GF-D8 (cell line): ENCODE measurements at regions not wholly inside any gene's neighbourhood (a gene's known extent, or its start where the extent isn't known, plus 50 kb on each side); places are given as distances from the start of the nearest gene placed in this dataset.

Source experiments
- DNase-seq: peaks from one replicate; lab custom pipeline; 2025; lab: John Stamatoyannopoulos, UW

DNA sequence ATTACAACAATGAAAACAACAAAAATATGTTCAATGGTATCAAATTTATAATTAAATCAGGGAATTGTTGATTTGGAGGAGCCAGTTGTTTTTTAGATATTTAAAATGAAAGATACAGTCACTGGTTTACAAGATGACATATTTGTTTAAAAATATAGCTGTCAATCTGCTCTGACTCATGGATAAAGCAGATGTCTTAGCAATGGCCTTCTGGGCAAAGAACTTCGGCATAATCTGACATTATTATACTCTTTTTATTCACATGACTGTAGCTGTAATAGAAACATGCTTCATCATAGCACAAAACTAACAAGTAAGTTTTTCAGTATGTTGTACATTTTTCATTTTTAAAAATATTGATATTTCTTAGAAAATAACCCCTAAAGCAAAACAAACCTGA is 267.4 kb downstream of the CENPW start:
- DNase-seq, result no peak

DNA sequence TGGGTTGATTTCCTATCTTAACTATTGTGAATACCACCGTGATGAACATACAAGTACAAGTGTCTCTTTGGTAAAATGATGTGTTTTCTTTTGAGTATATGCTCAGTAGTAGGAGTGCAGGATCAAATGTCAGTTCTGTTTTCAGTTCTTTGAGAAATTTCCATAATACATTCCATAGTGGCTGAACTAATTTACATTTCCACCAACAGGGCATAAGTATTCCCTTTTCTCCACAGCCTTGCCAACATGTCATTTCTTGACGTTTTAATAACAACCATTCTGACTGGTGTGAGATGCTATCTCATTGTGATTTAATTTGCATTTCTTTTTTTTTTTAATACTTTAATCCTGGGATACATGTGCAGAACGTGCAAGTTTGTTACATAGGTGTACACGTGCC is 268.8 kb downstream of the CENPW start:
- no peak for DNase-seq

- DNase-seq, result no peak
These were observed 275.0 kb downstream of the CENPW start for GRCh38 chr6:126614642-126615504.

DNA sequence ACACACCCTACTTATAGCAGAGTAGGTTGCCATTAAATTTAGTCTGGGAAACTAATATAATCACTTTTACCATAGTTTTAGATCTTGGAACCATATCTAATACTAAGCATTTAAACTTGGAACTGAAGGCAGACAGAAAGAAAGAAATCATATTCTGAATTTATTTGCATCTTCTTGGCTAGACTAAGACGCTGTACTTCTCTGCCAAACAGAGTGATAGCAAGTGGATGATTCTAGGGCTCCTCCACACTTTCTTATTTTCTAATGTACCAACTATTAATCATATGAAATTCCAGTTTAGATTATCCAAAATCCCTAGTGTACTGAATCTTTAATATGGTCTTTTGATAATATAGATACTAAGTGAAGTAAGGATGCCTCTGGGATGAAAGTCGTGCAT is 277.0 kb downstream of the CENPW start:
- no peak for DNase-seq

DNA sequence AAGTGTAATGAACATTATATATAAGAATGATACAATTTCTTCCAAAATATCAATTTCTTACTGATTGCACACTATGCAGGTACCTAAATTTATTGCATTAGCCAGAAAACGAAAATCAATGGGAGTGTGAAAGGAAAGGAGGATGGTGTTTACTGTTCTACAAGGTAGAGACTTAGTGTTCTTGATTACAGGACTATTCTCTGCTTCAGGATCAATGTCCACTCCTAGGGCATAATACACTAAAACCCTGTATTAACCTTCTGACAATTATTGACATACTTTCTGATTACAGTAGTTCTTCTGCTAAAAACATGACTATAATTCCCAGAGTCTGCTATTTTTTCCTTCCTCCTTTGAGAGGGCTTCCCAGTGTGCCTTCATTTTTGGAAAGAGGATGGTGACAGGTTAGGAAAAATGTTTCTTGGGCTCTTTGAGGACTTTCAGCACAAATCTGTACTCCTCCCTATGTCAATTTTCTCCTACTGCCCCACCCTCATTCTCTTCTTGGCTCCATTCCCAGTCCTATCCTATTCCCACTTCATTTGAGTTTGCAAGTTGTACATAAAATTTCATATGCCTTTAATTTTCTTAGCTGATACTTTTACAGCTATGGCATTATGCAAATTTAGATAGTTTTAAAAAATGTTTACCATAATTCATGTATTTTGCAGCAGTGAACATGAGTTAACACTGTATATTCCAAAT is 278.9 kb downstream of the CENPW start:
- DNase-seq, result no peak

DNA sequence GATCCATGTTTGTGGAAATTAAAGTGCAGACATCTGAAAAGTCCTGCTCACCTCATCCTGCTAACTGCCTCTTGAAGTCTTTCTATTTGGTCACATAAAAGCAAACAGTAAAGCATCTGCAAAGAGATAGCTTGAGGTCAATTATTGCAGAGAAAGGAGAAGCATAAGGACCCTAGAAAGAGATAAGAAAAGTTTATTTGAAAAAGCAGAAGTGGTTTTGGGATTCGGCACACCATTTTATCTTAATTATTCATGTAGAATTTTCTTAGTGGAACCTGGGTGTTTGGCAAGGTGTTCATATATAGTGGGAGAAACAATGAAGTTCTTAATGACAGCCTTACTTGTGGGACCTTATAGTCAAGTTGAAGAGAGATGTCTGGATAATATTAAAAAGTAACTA is 280.8 kb downstream of the CENPW start:
- DNase-seq, result no peak

DNA sequence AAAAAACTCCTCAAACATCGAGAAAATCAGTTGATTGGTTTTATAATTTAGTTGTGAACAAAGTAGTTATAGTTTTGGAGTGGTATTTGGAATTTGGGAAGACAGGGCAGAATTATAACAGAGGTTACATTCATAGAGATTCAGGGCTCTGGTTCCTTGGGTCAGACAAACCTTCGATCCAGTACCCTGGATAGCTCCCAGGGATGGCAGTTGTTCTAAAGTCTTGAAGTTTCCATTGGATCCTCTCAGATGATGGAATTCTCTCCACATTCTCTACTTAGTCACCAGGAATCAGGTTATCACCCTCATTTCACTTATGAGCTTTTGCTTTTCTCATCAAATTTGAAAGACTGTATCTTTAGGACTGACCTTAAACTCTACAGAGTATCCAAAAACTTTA is 285.1 kb downstream of the CENPW start:
- DNase-seq, result no peak

GRCh38 chr6:126628125-126628524 is 288.2 kb downstream of the CENPW start:
- no peak for DNase-seq

DNA sequence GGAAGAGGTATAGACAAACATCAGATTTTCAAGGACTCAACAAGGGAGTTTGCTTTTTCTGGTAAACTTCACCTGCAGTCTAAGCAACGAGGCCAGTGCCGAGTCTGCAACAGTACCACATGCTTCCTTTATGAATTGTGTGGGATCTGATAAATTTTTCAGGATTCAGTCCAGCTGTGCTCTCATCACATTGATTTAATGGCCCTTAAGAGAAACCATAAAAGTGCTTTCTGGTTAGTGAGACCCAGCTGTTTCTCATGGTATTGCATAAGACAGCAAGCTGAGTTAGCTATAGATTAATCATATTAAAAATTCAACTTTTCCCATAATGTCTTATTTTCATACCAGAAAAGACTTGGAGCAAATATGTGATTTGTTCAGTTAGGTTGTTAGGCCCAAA is 291.4 kb downstream of the CENPW start:
- DNase-seq, result no peak

DNA sequence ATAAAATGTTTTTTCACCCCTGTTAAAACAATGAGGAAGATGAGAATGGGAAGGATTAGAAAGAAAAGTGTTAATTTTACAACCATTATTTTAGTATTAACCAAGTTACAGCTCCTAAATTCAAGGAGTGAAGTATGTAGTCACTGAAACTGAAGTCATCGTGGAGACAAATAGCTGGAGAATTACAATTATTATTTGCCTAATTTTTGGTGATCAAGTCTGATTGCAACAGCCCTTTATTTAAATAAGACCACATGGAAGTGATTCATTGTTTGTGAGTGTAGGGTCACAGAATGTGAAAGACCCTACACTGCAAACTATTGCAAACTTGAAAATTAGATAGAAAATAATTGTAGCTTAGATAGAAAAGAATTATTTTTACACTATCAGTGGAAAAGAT is 292.4 kb downstream of the CENPW start:
- no peak for DNase-seq

- no peak for DNase-seq
These were observed 293.5 kb downstream of the CENPW start for GRCh38 chr6:126633373-126633772.

DNA sequence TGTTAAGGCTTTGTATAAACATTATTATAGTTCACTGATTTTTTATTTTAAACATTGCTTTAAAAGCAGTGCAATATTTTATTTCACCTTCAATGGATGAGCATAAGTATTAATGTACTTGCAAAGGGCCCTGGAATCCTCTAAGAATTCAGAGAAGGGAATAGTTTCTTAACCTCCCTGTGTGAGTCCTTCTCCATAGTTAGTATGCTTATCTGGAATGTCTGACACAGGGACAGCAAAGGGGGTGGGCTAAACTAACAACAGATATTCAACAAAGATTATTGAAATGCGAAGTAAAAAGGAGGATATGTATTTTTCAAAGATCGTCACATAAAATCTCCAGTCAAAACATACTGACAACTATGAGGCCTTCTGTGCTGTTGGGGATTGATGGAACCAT is 300.4 kb downstream of the CENPW start:
- DNase-seq, result no peak

DNA sequence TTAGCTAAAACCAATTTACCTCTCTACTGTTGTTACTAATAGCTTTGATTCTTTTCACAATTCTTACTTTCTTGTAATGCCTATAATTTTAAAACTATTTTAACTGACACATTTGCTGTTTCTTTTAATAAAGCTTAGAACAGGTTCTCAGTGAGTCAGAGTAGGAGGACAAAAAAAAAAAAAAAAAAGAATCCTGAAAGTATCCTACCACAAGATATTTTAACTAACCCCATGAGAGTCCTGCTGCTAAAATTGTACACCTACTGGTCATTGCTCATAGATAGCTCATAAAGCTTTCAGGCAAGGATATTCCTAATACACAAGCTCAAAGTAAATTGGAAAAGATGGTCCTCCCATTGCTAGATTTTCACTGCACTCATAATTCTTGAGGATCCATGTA is 301.0 kb downstream of the CENPW start:
- no peak for DNase-seq

DNA sequence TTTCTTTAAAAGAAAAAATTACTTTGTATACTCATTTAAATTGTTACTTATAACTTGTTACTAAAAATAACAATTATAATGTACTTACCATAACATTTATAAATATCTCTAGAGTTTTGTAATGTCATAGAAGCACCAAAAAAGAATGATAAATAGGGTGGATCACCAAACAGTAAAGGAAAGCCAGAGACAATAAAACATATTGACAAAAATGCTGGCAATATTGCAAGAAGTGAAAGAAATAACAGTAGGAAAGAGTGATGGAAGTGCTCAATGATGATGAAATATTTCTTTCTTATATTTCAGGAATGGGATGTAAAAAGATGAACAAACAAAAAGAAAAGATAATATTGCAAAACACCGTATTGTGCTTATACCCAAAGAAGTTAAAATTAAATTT is 301.7 kb downstream of the CENPW start:
- no peak for DNase-seq

GRCh38 chr6:126643352-126643751 is 303.4 kb downstream of the CENPW start:
- no peak for DNase-seq

DNA sequence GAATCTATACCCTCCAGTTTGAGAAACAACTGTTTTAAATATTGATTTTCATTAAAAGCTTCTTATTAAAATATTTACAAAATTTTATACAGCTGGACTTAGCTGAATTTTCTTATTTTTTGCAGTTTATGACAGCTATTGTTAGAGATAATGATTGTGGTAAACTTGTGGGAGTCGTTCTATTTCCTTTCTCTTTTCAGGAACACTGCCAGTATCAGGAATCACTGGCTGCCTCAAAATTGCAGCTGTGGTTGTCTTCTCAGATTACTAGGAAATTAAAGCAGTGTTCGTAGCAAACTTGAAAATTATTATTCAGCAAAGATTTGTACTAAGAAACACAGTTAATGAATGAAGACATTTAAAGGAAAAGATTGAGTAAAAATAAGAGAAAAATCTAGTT is 311.0 kb downstream of the CENPW start:
- no peak for DNase-seq

- DNase-seq, result no peak
These were observed 317.8 kb downstream of the CENPW start for GRCh38 chr6:126657561-126658175.

GRCh38 chr6:126660376-126660775 is 320.5 kb downstream of the CENPW start:
- DNase-seq, result no peak

DNA sequence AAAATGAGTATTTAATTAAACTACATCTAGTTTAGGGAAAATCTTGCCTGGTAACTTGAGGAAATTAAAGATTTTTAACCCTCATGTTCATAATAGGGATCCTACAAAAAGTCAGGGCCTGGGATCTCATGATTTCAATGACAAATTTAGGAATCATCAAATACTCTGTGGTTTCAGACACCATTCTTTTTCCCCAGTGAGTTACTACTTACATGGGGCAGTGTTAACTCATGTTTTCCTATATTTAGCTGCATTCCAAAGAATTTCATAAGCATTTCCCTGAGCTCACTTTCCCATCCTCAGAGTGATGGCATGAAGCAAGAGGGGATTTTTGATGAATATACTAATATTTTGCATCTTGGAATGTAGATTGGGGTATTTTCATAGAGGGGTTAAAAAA is 321.7 kb downstream of the CENPW start:
- DNase-seq, result no peak

DNA sequence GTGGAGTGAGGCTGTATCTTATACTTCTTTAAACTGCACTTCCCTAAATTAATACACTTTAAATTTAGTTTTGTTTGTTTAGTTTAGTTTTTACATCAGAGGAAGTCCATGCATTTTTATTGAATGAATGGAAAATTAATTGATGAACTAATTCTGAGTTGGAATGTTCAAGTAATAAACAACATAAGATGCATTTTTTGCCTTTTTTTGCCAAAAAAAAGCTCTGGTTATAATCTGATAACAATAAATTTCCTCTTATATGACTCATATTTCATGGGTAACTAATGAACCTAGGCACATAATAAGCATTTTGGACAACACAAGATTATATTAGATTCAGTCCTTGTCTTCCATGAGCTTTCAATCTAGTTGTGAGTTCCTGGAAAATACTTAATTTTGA is 323.1 kb downstream of the CENPW start:
- DNase-seq, result no peak

DNA sequence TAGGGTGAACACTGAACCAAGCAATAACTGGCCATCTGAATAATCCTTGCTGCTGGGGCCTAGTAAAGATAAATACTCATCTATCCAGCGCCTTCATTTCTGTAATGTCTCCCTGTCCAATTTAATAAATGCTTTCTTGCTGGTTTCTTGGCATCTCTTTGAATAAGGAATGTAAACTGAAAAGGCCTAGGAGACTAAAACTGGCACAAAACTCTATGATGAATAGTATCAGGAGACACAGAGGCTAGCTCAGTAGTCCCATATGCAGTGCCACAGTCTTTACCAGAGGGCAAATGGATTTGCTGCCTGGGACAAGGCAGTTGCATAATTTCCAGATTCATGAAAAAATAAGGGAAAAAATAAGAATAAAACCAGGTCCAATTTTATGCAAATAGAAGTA is 324.4 kb downstream of the CENPW start:
- no peak for DNase-seq

DNA sequence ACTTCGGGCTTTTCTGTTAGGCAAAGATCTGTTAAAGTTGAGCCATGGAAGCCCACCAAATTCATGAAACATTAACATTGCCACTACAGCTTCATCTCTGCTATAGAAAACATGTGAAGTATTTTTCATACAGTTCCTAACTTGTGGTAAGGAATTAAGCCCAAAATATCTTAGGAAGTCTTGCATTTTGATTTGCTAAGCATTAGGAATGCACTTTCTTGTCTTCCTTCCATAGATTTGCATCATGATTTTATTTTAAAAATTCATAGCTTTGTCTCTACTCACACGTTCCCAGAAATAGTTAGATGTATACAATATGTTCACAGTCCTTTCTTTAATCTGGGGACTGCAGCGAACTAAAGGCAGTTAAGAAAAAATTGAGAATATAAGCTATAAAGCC is 325.6 kb downstream of the CENPW start:
- DNase-seq, result no peak

GRCh38 chr6:126667071-126667470 is 327.2 kb downstream of the CENPW start:
- DNase-seq, result no peak
